NCI-H146 treated with DMSO at 0.1 percent for 48 hours (cell line): ENCODE measurements at regions not wholly inside any gene's neighbourhood (a gene's known extent, or its start where the extent isn't known, plus 50 kb on each side); places are given as distances from the start of the nearest gene placed in this dataset.
"Not testable (repeated sequence)": the region's sequence is repeated elsewhere in the genome, so short reads cannot be mapped to it uniquely, and the experiment has no call there.

Source experiments
- DNase-seq: peaks from one replicate; lab custom pipeline; 2025; ENCODE audit not compliant: unreplicated experiment; lab: John Stamatoyannopoulos, UW

GRCh38 chr6:6724539-6725467 is 136.3 kb downstream of the LY86 start:
- peak; percentile 64 for DNase-seq

- no peak for DNase-seq
Observed at GRCh38 chr6:6725468-6726209, 137.1 kb downstream of the LY86 start.

- DNase-seq, result peak; percentile 31
Observed at GRCh38 chr6:6728169-6728941, 139.8 kb downstream of the LY86 start.

- DNase-seq, result no peak
Observed at GRCh38 chr6:6729971-6730370, 141.5 kb downstream of the LY86 start.

GRCh38 chr6:6730831-6731230 is 142.3 kb downstream of the LY86 start:
- DNase-seq, result no peak

GRCh38 chr6:6734479-6735465 is 146.3 kb downstream of the LY86 start:
- no peak for DNase-seq

- no peak for DNase-seq
Observed at GRCh38 chr6:6736791-6737654, 148.5 kb downstream of the LY86 start.

- no peak for DNase-seq
Observed at GRCh38 chr6:6737671-6738070, 149.2 kb downstream of the LY86 start.

- no peak for DNase-seq
Observed at GRCh38 chr6:6738108-6738507, 149.6 kb downstream of the LY86 start.

- DNase-seq, result no peak
Observed at GRCh38 chr6:6738922-6739716, 150.6 kb downstream of the LY86 start.

- DNase-seq, result no peak
Observed at GRCh38 chr6:6740595-6740994, 152.1 kb downstream of the LY86 start.

GRCh38 chr6:6741264-6741663 is 152.7 kb downstream of the LY86 start:
- no peak for DNase-seq

- peak; percentile 15 for DNase-seq
Observed at GRCh38 chr6:6742535-6742934, 154.0 kb downstream of the LY86 start.

- DNase-seq, result no peak
Observed at GRCh38 chr6:6744551-6744950, 156.0 kb downstream of the LY86 start.

GRCh38 chr6:6745637-6746332 is 157.3 kb downstream of the LY86 start:
- not testable (repeated sequence) for DNase-seq

GRCh38 chr6:6746333-6746969 is 157.9 kb downstream of the LY86 start:
- no peak for DNase-seq

- DNase-seq, result no peak
Observed at GRCh38 chr6:6746970-6747338, 158.4 kb downstream of the LY86 start.
